ENCODE measurements at regions not wholly inside any gene's neighbourhood (a gene's known extent, or its start where the extent isn't known, plus 50 kb on each side); places are given as distances from the start of the nearest gene placed in this dataset.

- Histone ChIP-seq H3K4me1 (no peaks in the 10 kb centered on the region), H3K36me3 (ENCODE audit: insufficient read depth in 1 of 2, low read depth in 1 of 2) (no peaks in the 10 kb centered on the region), H3K4me3 (no peak overlapping the region), H3K9me3 (no peaks in the 10 kb centered on the region), H3K27me3 (ENCODE audit: insufficient read depth in 3 of 3, low read length in 2 of 3) (peaks cover 0 to 8% (median 2%) of the 10 kb centered on the region in 3 donors), H3K27ac (no peak overlapping the region)
- DNase-seq, result no peak
- intact Hi-C loops (cut with DNase I), result no loop called here
- no peak for ATAC-seq
- TF ChIP-seq CTCF (IDR thresholded peaks at IDR 0.05), result no peak
- WGBS, 3 donors, result 81 to 82% (median 81%) methylated on average over 16 of the region's 16 CpGs
These were observed 719.6 kb downstream of the BRD1 start for GRCh38 chr22:49107961-49108530.

- TF ChIP-seq CTCF (IDR thresholded peaks at IDR 0.05), result no peak
- peaks cover 0 to 8% (median 2%) of the 10 kb centered on the region in 3 donors for H3K27me3 ChIP-seq (ENCODE audit: insufficient read depth in 3 of 3, low read length in 2 of 3)
- H3K9me3 ChIP-seq, result no peaks in the 10 kb centered on the region
- ATAC-seq, result no peak
- H3K4me3 ChIP-seq, result no peak overlapping the region
- no peak overlapping the region for H3K27ac ChIP-seq
- intact Hi-C loops (cut with DNase I), result no loop called here
- H3K36me3 ChIP-seq (ENCODE audit: insufficient read depth in 1 of 2, low read depth in 1 of 2), result no peaks in the 10 kb centered on the region
- no peak for DNase-seq
- H3K4me1 ChIP-seq, result no peaks in the 10 kb centered on the region
- WGBS, 3 donors, result 73 to 77% (median 76%) methylated on average over 8 of the region's 8 CpGs
These were observed 720.1 kb downstream of the BRD1 start for GRCh38 chr22:49107561-49107960.

- intact Hi-C loops (cut with DNase I), result no loop called here
- WGBS, 3 donors, result 59 to 60% (median 59%) methylated on average over 5 of the region's 5 CpGs
- Histone ChIP-seq H3K4me1 (no peaks in the 10 kb centered on the region), H3K9me3 (no peaks in the 10 kb centered on the region), H3K36me3 (ENCODE audit: insufficient read depth in 1 of 2, low read depth in 1 of 2) (no peaks in the 10 kb centered on the region), H3K27ac (no peak overlapping the region), H3K27me3 (ENCODE audit: insufficient read depth in 3 of 3, low read length in 2 of 3) (peaks cover 0 to 9% (median 0%) of the 10 kb centered on the region in 3 donors), H3K4me3 (no peak overlapping the region)
- no peak for ATAC-seq
- DNase-seq, result no peak
- TF ChIP-seq CTCF (IDR thresholded peaks at IDR 0.05), result no peak
These were observed 720.9 kb downstream of the BRD1 start for GRCh38 chr22:49106842-49107152.

GRCh38 chr22:49106096-49106841 is 721.4 kb downstream of the BRD1 start:
- intact Hi-C loops (cut with DNase I), result no loop called here
- ATAC-seq, result no peak
- H3K9me3 ChIP-seq, result no peaks in the 10 kb centered on the region
- 64 to 67% (median 66%) methylated on average over 11 to 12 of the region's 12 CpGs for WGBS, 3 donors
- H3K4me1 ChIP-seq, result no peaks in the 10 kb centered on the region
- H3K27me3 ChIP-seq (ENCODE audit: insufficient read depth in 3 of 3, low read length in 2 of 3), result peaks cover 0 to 11% (median 0%) of the 10 kb centered on the region in 3 donors
- no peaks in the 10 kb centered on the region for H3K36me3 ChIP-seq (ENCODE audit: insufficient read depth in 1 of 2, low read depth in 1 of 2)
- TF ChIP-seq CTCF (IDR thresholded peaks at IDR 0.05), result no peak
- no peak for DNase-seq
- no peak overlapping the region for H3K4me3 ChIP-seq
- no peak overlapping the region for H3K27ac ChIP-seq

Data from psoas muscle (tissue), 7 donors.